Activated T-cell treated with anti-CD3 and anti-CD28 coated beads, Interleukin-2, amount 50 U/mL, for 72 hours (primary cell): ENCODE measurements at regions not wholly inside any gene's neighbourhood (a gene's known extent, or its start where the extent isn't known, plus 50 kb on each side); places are given as distances from the start of the nearest gene placed in this dataset.

ENCODE experiments used
- ATAC-seq, 2 donors: fragments of 150-1000 bp; cut with Tn5 transposase; replicated peaks in 1 of 2; 2 replicates each; pipeline ENCODE4 v1.10.0; 2021; ENCODE audit warnings: moderate library complexity in 2 of 2, mild to moderate bottlenecking in 1 of 2
- DNase-seq, 2 donors: peaks; one replicate each; pipeline ENCODE4 v3.0.0; 2021 to 2022; ENCODE audit warnings: mixed read lengths in 1 of 2
- H3K27ac Mint-ChIP-seq: one replicate; pipeline ENCODE4 v1.8.0; 2022; ENCODE audit warnings: mild to moderate bottlenecking, moderate library complexity, mixed read lengths
- H3K27me3 Mint-ChIP-seq: one replicate; pipeline ENCODE4 v1.8.0; 2022; ENCODE audit warnings: low read depth, mixed read lengths
- H3K36me3 Mint-ChIP-seq, 2 donors: one replicate each; pipeline ENCODE4 v1.8.0; 2022; ENCODE audit warnings: mixed read lengths in 2 of 2, mild to moderate bottlenecking in 1 of 2; ENCODE audit not compliant: insufficient read depth in 2 of 2
- H3K4me1 Mint-ChIP-seq: one replicate; pipeline ENCODE4 v1.8.0; 2022; ENCODE audit warnings: low read depth, mixed read lengths
- H3K4me3 Mint-ChIP-seq, 2 donors: one replicate each; pipeline ENCODE4 v1.8.0; 2022; ENCODE audit warnings: mild to moderate bottlenecking in 2 of 2, mixed read lengths in 2 of 2, moderate library complexity in 2 of 2
- H3K9me3 Mint-ChIP-seq, 2 donors: one replicate each; pipeline ENCODE4 v1.8.0; 2022; ENCODE audit warnings: mixed read lengths in 2 of 2

DNA sequence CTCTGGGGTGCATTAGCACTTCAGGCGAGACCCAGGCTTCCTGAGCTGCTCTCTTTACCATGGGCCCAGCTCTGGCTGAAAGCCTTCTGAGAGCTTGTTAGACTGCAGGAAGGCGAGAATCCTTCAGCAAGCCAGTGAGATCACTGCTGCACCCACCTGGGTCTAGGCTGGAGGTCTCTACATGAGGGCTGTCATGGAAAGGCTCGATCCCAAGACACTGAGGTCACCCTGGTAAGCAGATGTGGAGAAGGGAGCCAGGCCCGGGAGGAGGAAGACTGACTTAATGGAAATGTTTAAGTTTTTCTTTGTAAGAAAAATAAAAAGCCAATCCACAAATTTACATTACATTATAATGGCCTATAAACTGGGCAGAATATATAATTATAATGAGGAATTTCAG is 684.5 kb downstream of the TNS3 start:
- DNase-seq, result no peak
- no peak overlapping the region for H3K27ac Mint-ChIP-seq
- H3K36me3 Mint-ChIP-seq, result no peaks in the 10 kb centered on the region
- no peak overlapping the region for H3K4me3 Mint-ChIP-seq
- ATAC-seq, result no peak
- H3K4me1 Mint-ChIP-seq, result no peaks in the 10 kb centered on the region
- H3K27me3 Mint-ChIP-seq, result no peaks in the 10 kb centered on the region
- H3K9me3 Mint-ChIP-seq, result peaks cover 7 to 8% of the 10 kb centered on the region in 2 donors

DNA sequence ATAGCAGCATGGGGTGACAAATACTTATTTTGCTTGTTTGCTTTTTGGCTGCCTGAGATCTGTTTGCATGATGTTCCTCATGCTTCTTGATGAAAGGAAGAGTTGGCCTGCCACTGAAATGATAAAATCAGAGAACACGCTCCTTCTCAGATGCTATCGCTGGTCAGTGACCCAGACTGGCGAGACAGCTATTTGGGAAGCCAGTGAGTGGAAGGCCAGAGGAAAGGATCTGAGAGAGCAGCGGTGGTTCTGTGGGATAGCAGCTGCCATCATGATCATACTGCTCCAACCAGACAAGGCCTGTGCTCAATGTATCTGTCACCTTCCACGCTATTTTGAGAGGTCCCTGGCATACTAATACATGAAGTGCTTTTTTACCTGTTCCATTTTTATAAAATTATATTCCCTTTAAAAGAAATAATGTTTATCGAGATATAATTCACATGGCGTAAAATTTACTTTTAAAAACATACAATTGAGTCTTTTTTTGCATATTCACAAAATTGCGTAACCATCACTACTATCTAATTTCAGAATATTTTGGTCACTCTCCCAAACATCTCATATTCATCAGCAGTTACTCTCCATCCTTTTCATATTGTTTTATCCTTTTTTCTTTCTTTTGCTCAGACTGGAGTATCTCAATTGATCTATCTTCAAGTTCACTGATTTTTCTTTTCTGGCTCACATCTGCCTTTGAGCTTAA is 695.1 kb downstream of the TNS3 start:
- no peak for ATAC-seq
- H3K4me3 Mint-ChIP-seq, result no peak overlapping the region
- H3K9me3 Mint-ChIP-seq, result peaks cover 1 to 7% of the 10 kb centered on the region in 2 donors

DNA sequence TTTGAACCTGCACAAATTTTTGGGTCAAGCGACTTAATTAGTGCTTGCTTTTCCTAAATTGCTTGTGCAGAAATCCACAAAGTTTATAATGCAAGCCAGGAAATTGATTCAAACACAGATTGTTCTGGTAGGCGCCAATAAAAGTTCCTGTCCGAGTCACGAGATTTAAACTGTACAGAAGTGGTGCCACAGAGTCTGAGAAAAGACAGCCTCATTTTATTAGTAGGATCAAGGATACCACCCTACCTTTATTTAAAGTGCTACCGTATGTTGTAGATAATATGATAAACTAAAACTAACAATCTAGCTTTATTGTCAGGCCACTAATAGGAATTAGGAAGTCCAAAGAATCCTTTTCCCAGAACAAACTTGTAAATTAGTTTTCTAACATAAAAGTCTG is 696.7 kb downstream of the TNS3 start:
- Mint-ChIP-seq H3K27me3 (no peaks in the 10 kb centered on the region), H3K4me1 (no peaks in the 10 kb centered on the region), H3K9me3 (peaks cover 1 to 11% of the 10 kb centered on the region in 2 donors), H3K36me3 (no peaks in the 10 kb centered on the region), H3K27ac (no peak overlapping the region), H3K4me3 (no peak overlapping the region)
- no peak for DNase-seq
- ATAC-seq, result no peak

More for the DNA sequence above, 695.1 kb downstream of the TNS3 start:
- DNase-seq, result no peak
- Mint-ChIP-seq H3K27ac (no peak overlapping the region), H3K4me1 (no peaks in the 10 kb centered on the region), H3K27me3 (no peaks in the 10 kb centered on the region), H3K36me3 (no peaks in the 10 kb centered on the region)

DNA sequence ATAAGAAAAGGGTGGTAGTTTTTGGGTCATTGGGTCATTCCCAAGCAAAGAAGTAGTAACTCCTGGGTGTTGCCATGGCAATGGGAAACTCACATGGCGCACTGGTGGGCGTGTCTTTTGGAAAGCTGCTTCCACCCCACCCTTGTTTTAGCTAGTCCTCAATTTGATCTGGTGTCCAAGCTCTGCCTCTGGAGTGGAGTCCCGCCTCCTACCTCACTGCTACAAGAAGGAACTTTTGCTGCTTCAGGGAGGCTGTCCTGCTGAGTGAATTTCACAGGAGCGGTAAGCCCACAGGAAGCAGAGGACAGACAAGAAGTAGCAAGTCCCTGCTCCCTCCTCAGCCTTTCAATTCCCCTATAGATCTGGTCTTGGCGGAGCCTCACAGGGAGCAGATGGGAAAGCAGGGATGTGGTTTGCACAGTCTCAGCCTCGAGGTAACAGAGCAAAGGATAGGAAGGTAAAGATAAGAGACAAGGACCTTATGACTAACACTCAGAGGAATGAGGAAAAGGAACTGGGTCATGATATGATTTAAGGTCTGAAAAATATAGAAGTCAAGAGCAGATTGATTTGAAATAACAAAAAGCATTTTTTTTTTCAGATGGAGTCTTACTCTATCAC is 700.3 kb downstream of the TNS3 start:
- H3K27ac Mint-ChIP-seq, result no peak overlapping the region
- DNase-seq, result no peak
- H3K9me3 Mint-ChIP-seq, result peaks cover 1 to 4% of the 10 kb centered on the region in 2 donors
- H3K27me3 Mint-ChIP-seq, result no peaks in the 10 kb centered on the region
- no peaks in the 10 kb centered on the region for H3K36me3 Mint-ChIP-seq
- H3K4me3 Mint-ChIP-seq, result no peak overlapping the region
- no peak for ATAC-seq
- no peaks in the 10 kb centered on the region for H3K4me1 Mint-ChIP-seq

DNA sequence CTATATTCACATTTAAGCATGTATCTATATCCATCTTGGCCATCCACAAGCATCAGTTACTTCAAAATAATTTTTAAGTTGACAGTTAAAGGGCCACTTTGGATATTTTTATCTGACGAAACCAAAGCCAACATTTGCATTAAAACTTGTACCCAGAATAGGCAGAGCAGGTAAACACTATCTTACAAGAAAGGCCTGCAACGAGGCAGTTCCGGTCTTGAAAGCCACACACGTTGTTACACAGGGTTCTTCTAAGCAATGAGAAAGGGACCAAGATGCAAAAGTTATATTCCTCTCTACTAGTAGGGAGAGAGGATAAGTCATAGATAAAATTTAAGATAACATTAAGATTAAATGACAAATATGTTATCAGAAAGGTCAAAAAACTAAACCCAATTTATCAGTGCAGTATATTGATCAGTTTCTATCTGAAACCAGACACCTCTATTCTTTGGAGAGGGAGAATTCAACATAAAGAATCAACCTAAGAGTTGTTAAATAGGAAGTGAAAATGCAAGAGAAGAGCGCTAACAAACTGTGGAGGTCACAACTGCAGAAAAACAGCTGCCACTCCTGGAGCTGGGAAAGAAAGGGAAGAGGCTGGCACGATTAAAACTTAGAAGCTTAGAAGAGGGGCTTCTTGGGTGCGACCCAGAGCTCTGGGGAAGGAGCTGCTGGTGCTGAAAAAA is 701.3 kb downstream of the TNS3 start:
- H3K4me3 Mint-ChIP-seq, result no peak overlapping the region
- no peaks in the 10 kb centered on the region for H3K4me1 Mint-ChIP-seq
- DNase-seq, result no peak
- peaks cover 2 to 4% of the 10 kb centered on the region in 2 donors for H3K9me3 Mint-ChIP-seq
- no peak overlapping the region for H3K27ac Mint-ChIP-seq
- no peaks in the 10 kb centered on the region for H3K36me3 Mint-ChIP-seq
- ATAC-seq, result no peak
- no peaks in the 10 kb centered on the region for H3K27me3 Mint-ChIP-seq

DNA sequence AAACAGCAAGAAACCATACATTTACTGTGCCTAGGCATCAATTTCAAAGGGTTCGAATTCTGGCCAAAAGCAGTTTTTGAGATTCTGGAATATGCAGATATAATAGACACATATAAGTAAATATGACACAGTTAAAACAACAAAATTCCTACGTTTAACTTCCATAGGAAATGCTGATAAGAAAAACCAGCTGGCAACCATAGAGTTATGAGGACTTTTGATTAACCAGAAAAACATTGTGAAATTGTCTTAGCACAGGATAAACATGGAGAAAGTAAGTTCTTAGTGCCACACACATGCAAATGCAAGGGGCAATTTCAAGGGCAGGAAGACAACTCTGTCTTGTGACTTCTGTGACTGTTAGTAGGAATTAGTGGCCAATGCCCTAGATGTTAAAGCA is 702.1 kb downstream of the TNS3 start:
- Mint-ChIP-seq H3K27me3 (no peaks in the 10 kb centered on the region), H3K9me3 (peaks cover 2 to 4% of the 10 kb centered on the region in 2 donors), H3K4me1 (no peaks in the 10 kb centered on the region), H3K4me3 (no peak overlapping the region), H3K27ac (no peak overlapping the region), H3K36me3 (no peaks in the 10 kb centered on the region)
- no peak for ATAC-seq
- no peak for DNase-seq

DNA sequence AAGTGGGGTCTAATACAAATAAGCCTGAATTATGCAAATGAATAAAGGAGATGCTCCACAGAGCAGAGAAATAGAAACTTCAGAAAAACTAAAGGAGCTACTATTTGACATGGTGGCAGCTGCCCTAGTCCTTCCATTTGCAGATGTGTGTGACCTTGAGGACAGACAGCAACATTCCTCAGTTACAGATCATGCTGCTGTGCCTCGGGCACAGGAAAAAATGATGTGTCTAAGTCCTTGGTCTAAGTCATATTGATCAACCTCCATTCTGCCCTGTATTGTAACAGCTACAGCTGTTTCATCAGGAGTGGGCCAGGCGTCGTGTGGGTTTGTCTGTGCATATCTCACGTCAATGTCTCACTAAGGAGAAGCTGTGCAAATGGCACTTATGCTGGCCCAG is 710.4 kb downstream of the TNS3 start:
- peaks cover 3% of the 10 kb centered on the region in 2 donors for H3K9me3 Mint-ChIP-seq
- no peaks in the 10 kb centered on the region for H3K27me3 Mint-ChIP-seq
- H3K36me3 Mint-ChIP-seq, result no peaks in the 10 kb centered on the region
- no peak overlapping the region for H3K27ac Mint-ChIP-seq
- DNase-seq (no peak), ATAC-seq (no peak)
- no peaks in the 10 kb centered on the region for H3K4me1 Mint-ChIP-seq
- H3K4me3 Mint-ChIP-seq, result no peak overlapping the region

DNA sequence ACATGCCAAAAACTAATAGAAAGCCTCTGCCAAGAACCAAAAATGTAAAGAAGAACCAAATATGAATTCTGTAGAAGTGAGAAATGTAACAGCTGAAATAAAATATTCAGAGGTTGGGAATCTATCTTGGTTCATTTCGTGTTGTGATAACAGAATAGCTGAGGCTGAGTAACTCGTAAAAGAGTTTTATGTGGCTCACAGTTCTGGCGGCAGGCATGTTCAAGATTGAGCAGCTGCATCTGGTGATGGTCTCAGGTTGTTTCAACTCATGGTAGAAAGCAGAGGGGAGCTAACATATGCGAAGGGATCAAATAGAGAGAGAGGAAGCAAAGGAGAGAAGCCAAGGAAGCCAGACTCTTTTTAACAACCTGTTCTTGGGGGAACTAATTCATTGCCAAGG is 717.2 kb downstream of the TNS3 start:
- peaks cover 14 to 22% of the 10 kb centered on the region in 2 donors for H3K9me3 Mint-ChIP-seq
- no peak overlapping the region for H3K27ac Mint-ChIP-seq
- DNase-seq (no peak), ATAC-seq (no peak)
- no peak overlapping the region for H3K4me3 Mint-ChIP-seq
- H3K27me3 Mint-ChIP-seq, result no peaks in the 10 kb centered on the region
- no peaks in the 10 kb centered on the region for H3K4me1 Mint-ChIP-seq
- no peaks in the 10 kb centered on the region for H3K36me3 Mint-ChIP-seq

DNA sequence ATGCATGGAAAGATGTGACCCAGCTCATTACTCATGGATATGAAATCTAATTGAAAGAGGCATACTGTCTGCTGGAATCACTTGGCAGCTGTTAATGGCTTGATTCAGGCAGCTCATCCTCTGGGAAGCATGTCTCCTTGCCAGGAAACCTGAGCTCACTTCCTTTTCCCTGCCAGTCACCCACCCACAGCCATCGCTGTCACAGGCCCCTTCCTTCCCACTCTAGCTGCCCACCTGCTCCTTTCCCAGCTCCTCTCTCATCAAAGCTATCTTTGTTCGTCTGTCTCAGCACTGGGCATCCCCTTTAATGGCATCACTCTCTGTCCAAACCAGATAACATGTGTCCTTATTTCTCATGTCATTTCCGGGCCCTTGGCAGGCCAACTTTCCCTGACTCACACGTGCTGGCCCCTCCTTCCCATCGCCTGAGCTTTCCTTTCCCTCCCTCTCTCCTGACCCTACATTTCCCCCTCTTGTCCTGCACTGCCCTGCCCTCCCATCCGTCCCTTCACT is 721.9 kb downstream of the TNS3 start:
- no peak for DNase-seq
- H3K27me3 Mint-ChIP-seq, result no peaks in the 10 kb centered on the region
- no peak overlapping the region for H3K27ac Mint-ChIP-seq
- no peaks in the 10 kb centered on the region for H3K4me1 Mint-ChIP-seq
- H3K36me3 Mint-ChIP-seq, result no peaks in the 10 kb centered on the region
- no peak for ATAC-seq
- H3K9me3 Mint-ChIP-seq, result peaks cover 14 to 23% of the 10 kb centered on the region in 2 donors
- no peak overlapping the region for H3K4me3 Mint-ChIP-seq

DNA sequence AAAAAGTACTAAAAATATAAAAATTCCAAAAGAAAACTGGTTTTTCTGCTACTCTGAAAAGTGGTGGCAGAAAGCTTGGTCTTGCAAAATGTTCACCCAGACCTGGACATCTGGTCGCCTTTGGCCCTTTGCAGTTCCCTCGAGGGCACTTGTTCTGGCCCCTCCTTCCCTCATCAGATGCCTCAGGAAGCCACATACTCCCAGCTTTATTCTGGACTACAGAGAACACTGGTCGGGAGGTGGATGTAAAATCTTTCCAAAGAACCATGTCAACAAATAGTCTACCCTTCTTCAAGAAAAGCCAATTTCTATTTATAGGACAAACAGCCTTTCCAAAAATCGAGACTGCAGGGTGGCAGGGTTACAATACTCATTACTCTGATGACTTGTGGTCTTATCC is 726.1 kb downstream of the TNS3 start:
- DNase-seq, result no peak
- no peaks in the 10 kb centered on the region for H3K36me3 Mint-ChIP-seq
- no peak overlapping the region for H3K27ac Mint-ChIP-seq
- no peaks in the 10 kb centered on the region for H3K27me3 Mint-ChIP-seq
- no peaks in the 10 kb centered on the region for H3K4me1 Mint-ChIP-seq
- no peak overlapping the region for H3K4me3 Mint-ChIP-seq
- no peak for ATAC-seq
- H3K9me3 Mint-ChIP-seq, result peaks cover 7 to 8% of the 10 kb centered on the region in 2 donors

DNA sequence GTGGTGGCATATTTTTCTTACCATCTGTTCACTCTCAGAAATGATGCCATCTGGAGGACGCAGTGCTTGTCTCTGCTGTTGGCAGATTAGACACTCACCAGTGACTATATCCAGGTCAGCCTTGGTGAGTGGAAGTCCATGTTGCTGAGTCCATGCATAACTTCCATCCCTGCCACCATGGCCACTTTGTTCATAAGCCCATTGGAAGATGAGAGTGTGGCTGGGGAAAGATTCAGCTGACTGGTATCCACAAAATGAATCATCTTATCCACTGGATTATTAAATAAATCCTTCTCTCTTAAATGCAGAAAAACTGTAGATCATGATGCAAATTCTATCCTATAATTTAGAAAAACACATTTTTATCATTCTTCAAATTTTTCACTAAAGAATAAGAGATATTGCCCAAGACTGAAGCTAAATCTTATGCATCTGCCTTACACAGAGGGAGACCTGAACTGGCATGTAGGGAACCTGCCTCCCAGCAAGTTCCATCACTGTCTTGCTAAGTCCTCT is 726.9 kb downstream of the TNS3 start:
- no peak overlapping the region for H3K4me3 Mint-ChIP-seq
- DNase-seq, result no peak
- H3K9me3 Mint-ChIP-seq, result peaks cover 3 to 5% of the 10 kb centered on the region in 2 donors
- ATAC-seq, result no peak
- H3K27ac Mint-ChIP-seq, result no peak overlapping the region
- no peaks in the 10 kb centered on the region for H3K36me3 Mint-ChIP-seq
- H3K4me1 Mint-ChIP-seq, result no peaks in the 10 kb centered on the region
- H3K27me3 Mint-ChIP-seq, result no peaks in the 10 kb centered on the region

DNA sequence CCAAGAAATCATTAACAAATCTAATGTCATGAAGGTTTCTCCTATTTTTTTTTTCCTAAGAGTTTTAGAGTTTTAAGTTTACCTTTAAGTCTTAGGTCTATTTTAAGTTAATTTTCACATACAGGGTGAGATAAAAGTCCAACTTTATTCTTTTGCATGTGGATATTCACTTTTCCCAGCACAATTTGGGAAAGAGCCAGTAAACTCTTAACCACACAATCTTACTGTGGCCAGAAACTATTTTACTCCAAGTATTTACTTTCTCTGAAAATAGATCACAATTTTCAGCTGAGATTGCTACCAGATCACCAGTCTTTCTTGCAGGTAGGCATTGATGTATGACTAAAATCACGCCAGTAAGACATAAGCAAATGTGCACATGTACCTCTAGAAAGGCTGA is 728.5 kb downstream of the TNS3 start:
- H3K27ac Mint-ChIP-seq, result no peak overlapping the region
- H3K9me3 Mint-ChIP-seq, result peaks cover 2% of the 10 kb centered on the region in 2 donors
- H3K4me1 Mint-ChIP-seq, result no peaks in the 10 kb centered on the region
- ATAC-seq (no peak), DNase-seq (no peak)
- H3K4me3 Mint-ChIP-seq, result no peak overlapping the region
- no peaks in the 10 kb centered on the region for H3K27me3 Mint-ChIP-seq
- no peaks in the 10 kb centered on the region for H3K36me3 Mint-ChIP-seq

DNA sequence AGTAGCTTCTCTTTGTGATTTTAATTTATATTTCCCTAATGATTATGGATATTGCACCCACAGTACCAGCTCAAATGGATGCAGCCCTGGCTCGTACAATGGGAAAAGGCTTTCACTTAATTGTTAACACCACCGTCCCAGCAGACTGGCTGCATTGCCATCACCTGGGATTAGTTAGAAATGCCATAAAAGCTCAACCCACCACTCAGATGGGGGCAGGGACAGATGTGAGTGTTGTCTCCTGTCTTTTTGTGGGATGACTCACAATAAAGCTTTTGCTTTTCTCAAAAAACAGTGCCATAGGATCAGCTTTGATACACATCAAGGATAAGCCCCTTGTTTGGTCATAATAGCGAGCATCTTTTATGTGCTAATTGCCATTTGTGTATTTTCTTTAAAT is 729.1 kb downstream of the TNS3 start:
- Mint-ChIP-seq H3K4me3 (no peak overlapping the region), H3K4me1 (no peaks in the 10 kb centered on the region), H3K27me3 (no peaks in the 10 kb centered on the region)

More for the DNA sequence above, 729.1 kb downstream of the TNS3 start:
- Mint-ChIP-seq H3K27ac (no peak overlapping the region), H3K9me3 (peaks cover 2% of the 10 kb centered on the region in 2 donors), H3K36me3 (no peaks in the 10 kb centered on the region)
- DNase-seq (no peak), ATAC-seq (no peak)
